Vagina (tissue), 2 donors: ENCODE measurements at regions not wholly inside any gene's neighbourhood (a gene's known extent, or its start where the extent isn't known, plus 50 kb on each side); places are given as distances from the start of the nearest gene placed in this dataset.

Experiments
- DNase-seq, 2 donors: peaks; one replicate each; pipeline ENCODE4 v3.0.0-alpha.2; 2017; ENCODE audit errors: extremely low spot score in 2 of 2
- H3K27ac ChIP-seq: fragments of 200-600 bp; sonication (generic); one replicate; pipeline ENCODE4 v1.5.1; 2019
- H3K27me3 ChIP-seq: fragments of 200-600 bp; sonication (generic); one replicate; pipeline ENCODE4 v1.5.1; 2019
- H3K36me3 ChIP-seq, 2 donors: fragments of 200-600 bp; sonication (generic); one replicate each; pipeline ENCODE4 v1.5.1; 2017 to 2019
- H3K4me1 ChIP-seq: fragments of 200-600 bp; sonication (generic); one replicate; pipeline ENCODE4 v1.5.1; 2019
- H3K4me3 ChIP-seq, 2 donors: fragments of 200-600 bp; sonication (generic); 1 replicate in 1 of 2; 2 replicates in 1 of 2; pipeline ENCODE4 v1.5.1; 2016 to 2019
- H3K9me3 ChIP-seq: fragments of 200-600 bp; sonication (generic); one replicate; pipeline ENCODE4 v1.5.1; 2019
- POLR2A ChIP-seq, 2 donors: fragments of 450-650 bp; IDR thresholded peaks; one replicate each; pipeline ENCODE4 v1.6.1; 2017; ENCODE audit warnings: antibody characterized with exemption in 2 of 2, mild to moderate bottlenecking in 2 of 2, moderate library complexity in 2 of 2
- POLR2AphosphoS5 ChIP-seq, 2 donors: sonication (generic); formaldehyde crosslinking; IDR thresholded peaks; one replicate each; pipeline ENCODE4 v1.9.0; 2017; ENCODE audit warnings: antibody characterized with exemption in 2 of 2, mild to moderate bottlenecking in 2 of 2, low read depth in 1 of 2; ENCODE audit not compliant: insufficient read depth in 1 of 2
- intact Hi-C: fragments of 100-400 bp; cut with DNase I; formaldehyde crosslinking; loops from one replicate; pipeline ENCODE4 v1.15.1; 2023
- TF ChIP-seq, protein P1 (sequence below), 3 experiments: fragments of 450-650 bp in 2 of 3; fragments of 200-600 bp in 1 of 3; sonication (generic) in 1 of 3; IDR thresholded peaks; one replicate each; pipeline ENCODE4 v1.5.1; 2017 to 2019; ENCODE audit warnings: antibody characterized with exemption in 3 of 3, mild to moderate bottlenecking in 2 of 3, moderate library complexity in 2 of 3

DNA sequence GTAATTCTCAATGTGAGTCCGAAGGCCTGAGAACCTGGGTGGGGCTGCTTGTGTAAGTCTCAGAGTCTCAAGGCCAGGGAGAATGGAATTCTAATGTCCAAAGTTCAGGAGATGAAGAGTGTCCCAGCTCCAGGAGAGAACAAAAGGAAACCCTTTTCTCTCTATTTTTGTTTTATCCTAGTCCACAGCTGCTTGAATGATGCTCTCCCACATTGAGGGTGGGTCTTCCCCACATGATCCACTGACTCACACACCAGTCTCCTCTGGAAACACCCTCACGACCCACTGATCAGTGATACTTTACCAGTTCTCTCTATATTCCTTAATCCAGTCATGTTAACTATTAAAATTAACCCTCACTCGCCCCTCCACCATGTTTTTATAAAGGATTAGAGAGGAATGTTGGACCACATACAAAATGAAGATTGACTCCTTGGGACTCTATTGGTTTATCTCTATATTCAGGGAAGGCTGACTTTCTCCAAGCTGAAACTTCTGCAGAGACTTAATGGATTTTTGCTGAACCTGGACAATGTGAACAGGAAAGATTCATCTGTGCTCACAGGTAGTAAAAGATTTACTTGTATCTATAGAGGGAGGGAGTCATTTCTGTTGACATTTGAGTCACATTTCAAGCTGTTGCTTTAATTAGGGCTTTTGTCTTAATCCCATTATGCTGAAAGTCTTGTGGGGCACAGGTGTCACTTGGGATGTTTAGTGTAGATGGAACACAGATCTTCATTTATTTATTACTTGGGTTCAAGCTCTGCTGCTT lies 1061.0 kb upstream of the TMEM132C start:
- no peaks in the 10 kb centered on the region for H3K9me3 ChIP-seq
- DNase-seq = no peak
- H3K36me3 ChIP-seq = no peaks in the 10 kb centered on the region
- no peaks in the 10 kb centered on the region for H3K27me3 ChIP-seq
- no peak overlapping the region for H3K27ac ChIP-seq
- intact Hi-C loops = no loop called here
- no peak overlapping the region for H3K4me3 ChIP-seq
- H3K4me1 ChIP-seq = no peaks in the 10 kb centered on the region
- TF ChIP-seq POLR2A (IDR thresholded peaks at IDR 0.05) (no peak), POLR2AphosphoS5 (IDR thresholded peaks at IDR 0.05; ENCODE audit: insufficient read depth in 1 of 2, low read depth in 1 of 2) (no peak)
- TF ChIP-seq, protein P1, sequence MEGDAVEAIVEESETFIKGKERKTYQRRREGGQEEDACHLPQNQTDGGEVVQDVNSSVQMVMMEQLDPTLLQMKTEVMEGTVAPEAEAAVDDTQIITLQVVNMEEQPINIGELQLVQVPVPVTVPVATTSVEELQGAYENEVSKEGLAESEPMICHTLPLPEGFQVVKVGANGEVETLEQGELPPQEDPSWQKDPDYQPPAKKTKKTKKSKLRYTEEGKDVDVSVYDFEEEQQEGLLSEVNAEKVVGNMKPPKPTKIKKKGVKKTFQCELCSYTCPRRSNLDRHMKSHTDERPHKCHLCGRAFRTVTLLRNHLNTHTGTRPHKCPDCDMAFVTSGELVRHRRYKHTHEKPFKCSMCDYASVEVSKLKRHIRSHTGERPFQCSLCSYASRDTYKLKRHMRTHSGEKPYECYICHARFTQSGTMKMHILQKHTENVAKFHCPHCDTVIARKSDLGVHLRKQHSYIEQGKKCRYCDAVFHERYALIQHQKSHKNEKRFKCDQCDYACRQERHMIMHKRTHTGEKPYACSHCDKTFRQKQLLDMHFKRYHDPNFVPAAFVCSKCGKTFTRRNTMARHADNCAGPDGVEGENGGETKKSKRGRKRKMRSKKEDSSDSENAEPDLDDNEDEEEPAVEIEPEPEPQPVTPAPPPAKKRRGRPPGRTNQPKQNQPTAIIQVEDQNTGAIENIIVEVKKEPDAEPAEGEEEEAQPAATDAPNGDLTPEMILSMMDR (IDR thresholded peaks at IDR 0.05) = no peak

GRCh38 chr12:127209318-127209717 lies 1057.7 kb upstream of the TMEM132C start:
- Histone ChIP-seq H3K9me3 (no peaks in the 10 kb centered on the region), H3K4me1 (no peaks in the 10 kb centered on the region), H3K27ac (no peak overlapping the region), H3K36me3 (no peaks in the 10 kb centered on the region), H3K27me3 (no peaks in the 10 kb centered on the region), H3K4me3 (no peak overlapping the region)
- intact Hi-C loops = no loop called here
- no peak for DNase-seq
- TF ChIP-seq POLR2AphosphoS5 (IDR thresholded peaks at IDR 0.05; ENCODE audit: insufficient read depth in 1 of 2, low read depth in 1 of 2) (no peak), POLR2A (IDR thresholded peaks at IDR 0.05) (no peak)
- TF ChIP-seq, protein P1 (IDR thresholded peaks at IDR 0.05) = no peak

GRCh38 chr12:127214186-127214585 lies 1052.8 kb upstream of the TMEM132C start:
- Histone ChIP-seq H3K36me3 (no peaks in the 10 kb centered on the region), H3K27ac (no peak overlapping the region), H3K9me3 (no peaks in the 10 kb centered on the region), H3K27me3 (no peaks in the 10 kb centered on the region), H3K4me3 (no peak overlapping the region), H3K4me1 (no peaks in the 10 kb centered on the region)
- intact Hi-C loops = no loop called here
- TF ChIP-seq, protein P1 (IDR thresholded peaks at IDR 0.05) = no peak
- TF ChIP-seq POLR2AphosphoS5 (IDR thresholded peaks at IDR 0.05; ENCODE audit: insufficient read depth in 1 of 2, low read depth in 1 of 2) (no peak), POLR2A (IDR thresholded peaks at IDR 0.05) (no peak)
- DNase-seq = no peak

DNA sequence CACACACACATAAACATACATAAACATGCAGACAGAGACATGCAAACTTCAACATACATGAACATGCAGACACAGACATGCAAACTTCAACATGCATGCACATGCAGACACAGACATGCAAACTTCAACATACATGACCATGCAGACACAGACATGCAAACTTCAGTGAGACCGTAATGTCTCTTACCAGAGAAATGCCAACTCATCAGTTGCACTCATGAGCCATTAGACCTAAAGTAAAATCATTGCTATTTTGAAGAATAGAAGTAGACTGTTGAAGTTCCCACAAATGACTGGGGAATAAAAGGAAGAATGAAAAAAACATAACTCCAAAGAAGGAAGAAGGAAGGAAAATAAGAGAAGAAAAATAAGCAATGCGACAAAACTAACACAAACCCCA lies 1044.0 kb upstream of the TMEM132C start:
- Histone ChIP-seq H3K9me3 (no peaks in the 10 kb centered on the region), H3K36me3 (no peaks in the 10 kb centered on the region), H3K4me3 (no peak overlapping the region), H3K27ac (no peak overlapping the region), H3K27me3 (no peaks in the 10 kb centered on the region), H3K4me1 (no peaks in the 10 kb centered on the region)
- no peak for DNase-seq
- intact Hi-C loops = no loop called here
- no peak for TF ChIP-seq POLR2AphosphoS5 (IDR thresholded peaks at IDR 0.05; ENCODE audit: insufficient read depth in 1 of 2, low read depth in 1 of 2)
- no peak for TF ChIP-seq POLR2A (IDR thresholded peaks at IDR 0.05)
- TF ChIP-seq, protein P1 (IDR thresholded peaks at IDR 0.05) = no peak

- H3K4me1 ChIP-seq = no peaks in the 10 kb centered on the region
- H3K4me3 ChIP-seq = no peak overlapping the region
- intact Hi-C loops = no loop called here
- no peak for DNase-seq
- H3K27ac ChIP-seq = no peak overlapping the region
- H3K36me3 ChIP-seq = no peaks in the 10 kb centered on the region
- H3K9me3 ChIP-seq = no peaks in the 10 kb centered on the region
- no peak for TF ChIP-seq POLR2AphosphoS5 (IDR thresholded peaks at IDR 0.05; ENCODE audit: insufficient read depth in 1 of 2, low read depth in 1 of 2)
- TF ChIP-seq POLR2A (IDR thresholded peaks at IDR 0.05) = no peak
- TF ChIP-seq, protein P1 (IDR thresholded peaks at IDR 0.05) = no peak
- no peaks in the 10 kb centered on the region for H3K27me3 ChIP-seq
Observed at GRCh38 chr12:127223731-127224130, 1043.2 kb upstream of the TMEM132C start.
